Keratinocyte (primary cell): ENCODE measurements at regions not wholly inside any gene's neighbourhood (a gene's known extent, or its start where the extent isn't known, plus 50 kb on each side); places are given as distances from the start of the nearest gene placed in this dataset.

Experiments
- DNase-seq: peaks from one replicate; pipeline ENCODE4 v3.0.0-alpha.2; 2011; ENCODE audit warnings: low read depth, missing footprints, low spot score
- FAIRE-seq: peaks from 2 replicates; lab custom pipeline; 2011; peaks lifted over from hg19 to GRCh38; lab: Jason Lieb, UNC
- H2AFZ ChIP-seq: 2 replicates; pipeline ENCODE4 v1.6.0; 2012; ENCODE audit warnings: low read length, control low read depth, inconsistent platforms; ENCODE audit not compliant: control insufficient read depth
- H3K27ac ChIP-seq: 2 replicates; pipeline ENCODE4 v1.5.1; 2011; ENCODE audit warnings: low read length; ENCODE audit not compliant: control insufficient read depth, insufficient read depth
- H3K27me3 ChIP-seq: 3 replicates; pipeline ENCODE4 v1.6.0; 2011; ENCODE audit warnings: low read length; ENCODE audit not compliant: control insufficient read depth, insufficient read depth; ENCODE audit errors: extremely low read depth
- H3K36me3 ChIP-seq, 2 experiments: 2 replicates in 1 of 2; 3 replicates in 1 of 2; pipeline ENCODE4 v1.5.1; 2011; ENCODE audit warnings: low read length in 2 of 2, mild to moderate bottlenecking in 1 of 2; ENCODE audit not compliant: control insufficient read depth in 2 of 2, insufficient read depth in 2 of 2; ENCODE audit errors: extremely low read depth in 1 of 2
- H3K4me1 ChIP-seq: 3 replicates; pipeline ENCODE4 v1.5.1; 2011; ENCODE audit warnings: low read length; ENCODE audit not compliant: control insufficient read depth, insufficient read depth; ENCODE audit errors: extremely low read depth
- H3K4me2 ChIP-seq: 3 replicates; pipeline ENCODE4 v1.6.0; 2011; ENCODE audit warnings: low read depth, low read length; ENCODE audit not compliant: control insufficient read depth, insufficient read depth; ENCODE audit errors: extremely low read depth
- H3K4me3 ChIP-seq, 3 experiments: fragments of 200-600 bp in 1 of 3; sonication (generic) in 1 of 3; 2 replicates in 2 of 3; 3 replicates in 1 of 3; pipeline ENCODE4 v1.5.1; 2011 to 2016; ENCODE audit warnings: low read length in 3 of 3, mild to moderate bottlenecking in 3 of 3, control low read depth in 2 of 3, inconsistent platforms in 1 of 3, low read depth in 1 of 3, mixed read lengths in 1 of 3, mixed run types in 1 of 3, moderate library complexity in 1 of 3; ENCODE audit not compliant: control insufficient read depth in 2 of 3, insufficient read depth in 2 of 3; ENCODE audit errors: extremely low read depth in 1 of 3
- H3K79me2 ChIP-seq: 2 replicates; pipeline ENCODE4 v1.6.0; 2012; ENCODE audit warnings: low read length; ENCODE audit not compliant: control insufficient read depth, insufficient read depth
- H3K9ac ChIP-seq: 3 replicates; pipeline ENCODE4 v1.6.0; 2011; ENCODE audit warnings: low read length; ENCODE audit not compliant: control insufficient read depth, insufficient read depth; ENCODE audit errors: extremely low read depth
- H3K9me1 ChIP-seq: 3 replicates; pipeline ENCODE4 v1.6.0; 2011; ENCODE audit warnings: low read length; ENCODE audit not compliant: control insufficient read depth, insufficient read depth; ENCODE audit errors: extremely low read depth
- H3K9me3 ChIP-seq: 2 replicates; pipeline ENCODE4 v1.5.1; 2012; ENCODE audit warnings: low read depth, low read length; ENCODE audit not compliant: control insufficient read depth
- H4K20me1 ChIP-seq: 3 replicates; pipeline ENCODE4 v1.6.0; 2011; ENCODE audit warnings: low read length; ENCODE audit not compliant: control insufficient read depth, insufficient read depth; ENCODE audit errors: extremely low read depth
- CTCF ChIP-seq, 3 experiments: IDR thresholded peaks in 1 of 3; conservative IDR thresholded peaks in 1 of 3; optimal IDR thresholded peaks in 1 of 3; 2 replicates in 2 of 3; 3 replicates in 1 of 3; pipeline versions ENCODE3 to v1.5.1; 2011; ENCODE audit warnings: low read length in 3 of 3, mild to moderate bottlenecking in 3 of 3, moderate library complexity in 2 of 3, control low read depth in 1 of 3, inconsistent platforms in 1 of 3; ENCODE audit not compliant: insufficient read depth in 2 of 3; ENCODE audit errors: extremely low read depth in 1 of 3
- EZH2 ChIP-seq: IDR thresholded peaks from one replicate; pipeline ENCODE4 v1.6.1; 2012; ENCODE audit warnings: inconsistent platforms, mild to moderate bottlenecking, low read length, moderate library complexity
- dilution Hi-C: fragments of 300-500 bp; cut with MboI; formaldehyde crosslinking; loops from one replicate; pipeline ENCODE4 v1.7.0; 2020; ENCODE audit warnings: low sequenced_read_pairs; ENCODE audit not compliant: extremely low pct_ligation_motif_present

- Histone ChIP-seq H3K9me1 (no peaks in the 10 kb centered on the region), H3K4me2 (no peak overlapping the region), H3K79me2 (no peaks in the 10 kb centered on the region), H3K9ac (no peak overlapping the region), H3K4me1 (no peaks in the 10 kb centered on the region), H3K36me3 (no peaks in the 10 kb centered on the region), H4K20me1 (no peaks in the 10 kb centered on the region), H3K4me3 (no peak overlapping the region), H3K27me3 (no peaks in the 10 kb centered on the region), H3K9me3 (no peaks in the 10 kb centered on the region), H2AFZ (no peak overlapping the region), H3K27ac (no peak overlapping the region)
- DNase-seq: no peak
- dilution Hi-C loops: no loop called here
- FAIRE-seq: no peak
- TF ChIP-seq CTCF (optimal IDR thresholded peaks at IDR 0.05 in 1 of 3, IDR thresholded peaks at IDR 0.05 in 1 of 3, conservative IDR thresholded peaks at IDR 0.05 in 1 of 3; ENCODE audit: extremely low read depth in 1 of 3, insufficient read depth in 2 of 3, low read length in 3 of 3): no peak
- TF ChIP-seq EZH2: no peak
These were observed 81.1 kb downstream of the XRCC2 start for GRCh38 chr7:152594801-152595200.

GRCh38 chr7:152591976-152592375, 84.0 kb downstream of the XRCC2 start:
- dilution Hi-C loops: no loop called here
- no peaks in the 10 kb centered on the region for H3K27me3 ChIP-seq
- no peak for TF ChIP-seq EZH2
- no peak for TF ChIP-seq CTCF (optimal IDR thresholded peaks at IDR 0.05 in 1 of 3, IDR thresholded peaks at IDR 0.05 in 1 of 3, conservative IDR thresholded peaks at IDR 0.05 in 1 of 3; ENCODE audit: extremely low read depth in 1 of 3, insufficient read depth in 2 of 3, low read length in 3 of 3)

More at GRCh38 chr7:152591976-152592375, 84.0 kb downstream of the XRCC2 start:
- Histone ChIP-seq H3K79me2 (no peaks in the 10 kb centered on the region), H4K20me1 (no peaks in the 10 kb centered on the region), H3K36me3 (no peaks in the 10 kb centered on the region), H3K4me3 (no peak overlapping the region), H2AFZ (no peak overlapping the region), H3K27ac (no peak overlapping the region), H3K4me1 (no peaks in the 10 kb centered on the region), H3K4me2 (no peak overlapping the region), H3K9ac (no peak overlapping the region), H3K9me3 (no peaks in the 10 kb centered on the region), H3K9me1 (no peaks in the 10 kb centered on the region)
- FAIRE-seq: no peak
- DNase-seq: no peak
